ENCODE measurements at regions not wholly inside any gene's neighbourhood (a gene's known extent, or its start where the extent isn't known, plus 50 kb on each side); places are given as distances from the start of the nearest gene placed in this dataset.

GRCh38 chr19:30148039-30148790, 206.2 kb downstream of the URI1 start:
- TF ChIP-seq CTCF (IDR thresholded peaks at IDR 0.05), result no peak

GRCh38 chr19:30148803-30149202, 206.8 kb downstream of the URI1 start:
- H3K27ac ChIP-seq, result no peak overlapping the region
- intact Hi-C loops (cut with DNase I), result no loop called here

More at GRCh38 chr19:30148039-30148790, 206.2 kb downstream of the URI1 start:
- no peak overlapping the region for H3K27ac ChIP-seq
- no peaks in the 10 kb centered on the region for H3K4me1 ChIP-seq
- no peak overlapping the region for H3K4me3 ChIP-seq
- intact Hi-C loops (cut with DNase I), result no loop called here
- no peaks in the 10 kb centered on the region for H3K36me3 ChIP-seq
- no peaks in the 10 kb centered on the region for H3K27me3 ChIP-seq
- H3K9me3 ChIP-seq, result no peaks in the 10 kb centered on the region
- DNase-seq (ENCODE audit: low spot score in 2 of 2), result no peak

GRCh38 chr19:30149300-30149699, 207.3 kb downstream of the URI1 start:
- intact Hi-C loops (cut with DNase I), result no loop called here
- Histone ChIP-seq H3K9me3 (no peaks in the 10 kb centered on the region), H3K4me3 (no peak overlapping the region), H3K27ac (no peak overlapping the region), H3K4me1 (no peaks in the 10 kb centered on the region), H3K27me3 (no peaks in the 10 kb centered on the region), H3K36me3 (no peaks in the 10 kb centered on the region)
- TF ChIP-seq CTCF (IDR thresholded peaks at IDR 0.05), result no peak
- DNase-seq (ENCODE audit: low spot score in 2 of 2), result no peak

More at GRCh38 chr19:30148803-30149202, 206.8 kb downstream of the URI1 start:
- Histone ChIP-seq H3K4me3 (no peak overlapping the region), H3K4me1 (no peaks in the 10 kb centered on the region), H3K36me3 (no peaks in the 10 kb centered on the region), H3K9me3 (no peaks in the 10 kb centered on the region), H3K27me3 (no peaks in the 10 kb centered on the region)
- DNase-seq (ENCODE audit: low spot score in 2 of 2), result no peak
- TF ChIP-seq CTCF (IDR thresholded peaks at IDR 0.05), result no peak

GRCh38 chr19:30150626-30151025, 208.6 kb downstream of the URI1 start:
- intact Hi-C loops (cut with DNase I), result no loop called here
- DNase-seq (ENCODE audit: low spot score in 2 of 2), result no peak
- Histone ChIP-seq H3K27me3 (no peaks in the 10 kb centered on the region), H3K4me3 (no peak overlapping the region), H3K9me3 (no peaks in the 10 kb centered on the region), H3K4me1 (no peaks in the 10 kb centered on the region), H3K36me3 (no peaks in the 10 kb centered on the region), H3K27ac (no peak overlapping the region)
- no peak for TF ChIP-seq CTCF (IDR thresholded peaks at IDR 0.05)

- Histone ChIP-seq H3K27me3 (no peaks in the 10 kb centered on the region), H3K4me1 (no peaks in the 10 kb centered on the region), H3K36me3 (no peaks in the 10 kb centered on the region), H3K27ac (no peak overlapping the region), H3K9me3 (no peaks in the 10 kb centered on the region), H3K4me3 (no peak overlapping the region)
- no peak for TF ChIP-seq CTCF (IDR thresholded peaks at IDR 0.05)
- no peak for DNase-seq (ENCODE audit: low spot score in 2 of 2)
- intact Hi-C loops (cut with DNase I), result no loop called here
These were observed 209.0 kb downstream of the URI1 start for GRCh38 chr19:30151081-30151480.
